ENCODE measurements at regions not wholly inside any gene's neighbourhood (a gene's known extent, or its start where the extent isn't known, plus 50 kb on each side); places are given as distances from the start of the nearest gene placed in this dataset.

DNA sequence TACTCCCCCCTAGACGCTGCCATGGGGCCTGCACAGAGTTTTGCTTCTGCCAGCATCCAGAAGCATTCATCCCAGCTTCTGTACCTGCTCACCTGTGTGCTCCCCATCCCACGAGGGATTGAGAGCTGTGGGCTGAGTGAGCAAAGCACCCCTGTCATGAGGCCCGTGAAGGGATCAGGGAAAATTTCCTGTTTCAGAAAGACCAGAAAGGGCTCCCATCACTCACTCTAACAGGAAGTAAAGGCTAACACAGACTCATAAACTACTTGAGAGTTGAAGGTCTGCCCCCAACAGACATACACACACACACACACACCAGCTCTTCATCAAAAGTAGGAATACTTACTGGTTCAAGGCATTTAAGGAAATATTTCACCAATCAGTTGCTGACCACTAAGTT, 256.5 kb upstream of the NT5E start:
- no peak for DNase-seq (ENCODE audit: low read depth, low spot score)

DNA sequence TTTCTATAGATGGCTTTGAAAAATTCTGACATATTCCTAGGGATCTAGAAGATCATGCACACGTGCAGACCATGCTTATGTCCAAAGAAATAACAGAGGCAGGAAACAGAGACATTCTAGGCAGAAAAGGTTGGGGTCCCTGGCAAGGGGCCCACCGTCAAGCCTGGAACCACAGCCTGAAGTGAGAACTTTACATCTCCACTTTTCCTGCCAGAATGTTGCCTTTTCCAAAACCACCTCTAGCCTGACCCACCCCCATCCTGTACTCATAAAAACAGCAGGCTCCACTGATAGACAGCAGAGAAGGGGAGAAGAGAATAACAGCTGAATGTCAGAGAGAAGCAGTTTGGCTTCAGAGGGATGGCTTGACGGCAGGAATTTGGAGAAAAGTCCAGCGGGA, 257.3 kb upstream of the NT5E start:
- no peak for DNase-seq (ENCODE audit: low read depth, low spot score)

GRCh38 chr6:85192186-85192585, 257.7 kb upstream of the NT5E start:
- peak; percentile 58 for DNase-seq (ENCODE audit: low read depth, low spot score)

DNA sequence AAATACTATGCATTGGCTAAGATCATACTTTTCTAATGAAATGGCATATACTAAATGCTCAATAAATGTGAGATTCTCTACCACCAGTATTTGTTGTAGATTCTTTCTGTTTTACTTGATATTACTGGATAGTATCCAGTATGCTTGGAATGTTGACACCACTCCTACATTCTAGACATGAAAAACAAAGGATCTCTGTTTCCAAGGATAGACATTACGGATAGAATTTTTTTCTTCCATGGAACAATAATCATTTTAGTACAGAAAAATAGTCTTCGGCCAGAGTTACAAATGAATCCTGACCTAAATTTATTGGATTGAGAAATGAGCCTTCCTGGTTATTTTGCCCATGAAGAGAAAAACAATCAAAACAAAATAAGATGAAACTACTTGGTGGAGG, 258.2 kb upstream of the NT5E start:
- no peak for DNase-seq (ENCODE audit: low read depth, low spot score)

DNA sequence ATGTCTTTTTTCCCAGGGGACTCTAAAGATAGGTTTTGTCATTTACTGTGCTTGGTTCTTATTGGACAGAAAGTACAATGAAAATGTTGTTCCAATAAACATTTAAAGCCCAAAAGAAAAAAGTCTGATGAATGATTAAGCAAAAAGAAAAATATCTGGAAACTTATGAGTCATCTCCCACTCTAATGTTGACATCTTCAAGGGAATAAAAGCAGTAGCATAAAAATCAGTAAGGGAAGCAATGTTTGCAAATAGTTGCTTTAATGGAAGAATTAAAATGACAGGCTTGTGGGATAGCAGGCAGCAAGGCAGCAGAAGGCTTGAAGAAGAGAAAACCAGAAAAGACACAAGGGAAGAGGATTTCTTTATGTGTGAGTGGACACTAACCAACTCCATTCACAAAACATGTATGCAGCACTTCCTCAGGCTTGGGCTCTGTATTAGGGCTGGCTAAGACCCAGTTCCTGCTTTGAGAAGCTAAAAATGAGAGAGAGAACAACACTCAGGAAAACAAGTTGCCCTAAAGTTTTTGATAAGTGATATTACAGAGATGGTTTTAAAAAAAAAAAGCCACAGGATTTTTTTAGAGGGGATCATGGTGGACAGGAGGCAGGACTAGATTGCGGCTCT, 263.2 kb upstream of the NT5E start:
- no peak for DNase-seq (ENCODE audit: low read depth, low spot score)

GRCh38 chr6:85185977-85186376, 263.9 kb upstream of the NT5E start:
- no peak for DNase-seq (ENCODE audit: low read depth, low spot score)

DNA sequence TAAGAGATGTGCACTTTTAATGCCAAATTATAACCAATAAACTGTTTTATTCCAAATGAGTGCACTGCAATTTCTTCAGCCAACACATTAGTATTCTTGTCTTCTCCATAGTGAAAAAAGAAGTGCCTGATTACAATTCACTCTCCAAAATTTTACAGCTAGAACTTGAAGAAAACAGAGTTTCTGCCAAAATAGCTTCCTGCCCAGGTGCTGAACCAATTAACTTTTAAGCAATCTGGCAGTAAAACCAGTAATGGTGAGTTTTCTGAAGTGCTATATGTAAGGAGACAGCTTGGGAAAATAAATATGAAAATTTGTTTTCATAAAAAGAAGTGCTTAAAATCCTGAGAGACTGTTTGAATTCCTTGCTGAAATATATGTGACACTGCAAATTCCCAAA, 266.0 kb upstream of the NT5E start:
- no peak for DNase-seq (ENCODE audit: low read depth, low spot score)

- no peak for DNase-seq (ENCODE audit: low read depth, low spot score)
Measured at GRCh38 chr6:85172705-85173104, 277.2 kb upstream of the NT5E start.

- no peak for DNase-seq (ENCODE audit: low read depth, low spot score)
Measured at GRCh38 chr6:85172161-85172560, 277.7 kb upstream of the NT5E start.

DNA sequence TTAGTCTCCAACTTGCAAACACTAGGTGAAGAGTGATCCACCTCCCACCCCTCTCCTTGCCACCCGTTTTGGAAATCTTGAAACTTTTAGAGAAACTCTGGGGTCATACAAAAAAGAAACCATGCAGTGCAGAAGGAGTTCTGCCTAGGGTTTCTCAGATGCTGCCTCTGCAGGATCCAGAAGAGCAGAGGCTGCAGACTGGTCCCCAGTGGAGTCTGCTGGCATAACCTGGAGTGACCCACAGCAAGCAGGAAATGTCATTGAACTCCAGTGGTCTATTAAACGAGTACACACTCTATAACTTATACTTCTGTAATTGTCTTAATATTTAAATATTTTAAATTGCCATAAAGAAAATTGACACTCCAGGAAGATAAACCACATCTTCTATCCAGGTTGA, 280.7 kb upstream of the NT5E start:
- no peak for DNase-seq (ENCODE audit: low read depth, low spot score)

- no peak for DNase-seq (ENCODE audit: low read depth, low spot score)
Measured at GRCh38 chr6:85168146-85168545, 281.7 kb upstream of the NT5E start.

GRCh38 chr6:85166114-85166741, 283.7 kb upstream of the NT5E start:
- no peak for DNase-seq (ENCODE audit: low read depth, low spot score)

DNA sequence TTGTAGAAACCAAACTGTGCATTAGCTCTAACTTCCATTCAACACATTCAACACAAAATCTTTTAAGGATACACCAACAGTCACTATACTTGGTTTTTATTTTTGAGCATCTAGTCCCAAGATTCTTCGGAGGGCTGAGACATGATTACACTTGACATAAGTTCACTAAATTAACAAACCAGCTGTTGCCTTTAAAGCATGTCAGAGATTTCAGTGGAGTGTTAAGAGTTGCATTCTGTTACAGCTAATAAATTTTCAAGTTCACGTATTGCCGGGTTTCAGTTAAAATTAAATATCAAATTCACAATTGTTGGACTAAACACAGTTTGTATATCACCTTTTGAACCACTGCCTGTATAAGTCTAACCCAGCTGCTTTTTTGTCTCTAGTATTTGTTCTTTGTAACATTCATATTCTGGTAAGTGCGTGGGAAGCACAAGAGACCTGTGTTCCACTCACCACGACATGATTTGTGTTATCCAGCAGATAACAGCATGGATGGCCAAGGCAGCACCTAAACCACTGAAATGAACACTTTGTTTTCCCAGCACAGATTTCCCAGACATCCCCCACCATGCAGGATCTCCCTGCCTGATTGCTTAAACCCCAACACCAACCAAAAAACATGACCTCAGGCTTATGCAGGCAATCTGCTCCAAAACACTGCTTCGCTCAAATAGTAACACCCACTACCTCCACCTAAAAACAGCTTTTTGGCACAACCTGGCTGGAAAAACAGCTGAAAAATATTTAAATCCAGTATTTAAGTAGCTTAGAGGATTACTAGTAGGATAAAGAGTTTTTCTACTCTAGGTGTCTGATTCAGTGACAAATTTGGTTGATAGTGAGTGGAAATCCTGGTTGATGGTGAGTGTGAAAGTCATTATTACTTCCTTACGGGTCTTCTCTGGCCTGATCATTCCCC, 286.5 kb upstream of the NT5E start:
- no peak for DNase-seq (ENCODE audit: low read depth, low spot score)

GRCh38 chr6:85157311-85157710, 292.6 kb upstream of the NT5E start:
- DNase-seq (ENCODE audit: low read depth, low spot score), result no peak

DNA sequence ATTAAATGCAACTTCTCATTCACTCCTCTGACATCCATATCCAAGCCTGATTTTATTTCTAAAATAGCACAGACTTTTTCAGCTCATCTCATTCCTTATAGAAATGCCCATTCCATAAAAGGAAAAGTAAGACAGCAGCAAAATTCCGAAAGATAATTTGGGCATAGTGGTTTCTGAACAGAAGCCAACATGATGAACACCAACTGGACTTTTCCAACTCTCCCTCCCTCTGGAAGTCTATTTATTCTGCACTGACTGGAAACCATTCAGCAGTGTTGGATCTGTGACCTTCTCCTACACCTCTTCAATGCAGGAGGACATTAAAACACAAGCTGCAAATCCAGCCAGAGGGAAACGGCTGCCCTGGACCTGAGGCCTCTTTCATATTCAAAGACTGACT, 306.2 kb upstream of the NT5E start:
- DNase-seq (ENCODE audit: low read depth, low spot score), result no peak

DNA sequence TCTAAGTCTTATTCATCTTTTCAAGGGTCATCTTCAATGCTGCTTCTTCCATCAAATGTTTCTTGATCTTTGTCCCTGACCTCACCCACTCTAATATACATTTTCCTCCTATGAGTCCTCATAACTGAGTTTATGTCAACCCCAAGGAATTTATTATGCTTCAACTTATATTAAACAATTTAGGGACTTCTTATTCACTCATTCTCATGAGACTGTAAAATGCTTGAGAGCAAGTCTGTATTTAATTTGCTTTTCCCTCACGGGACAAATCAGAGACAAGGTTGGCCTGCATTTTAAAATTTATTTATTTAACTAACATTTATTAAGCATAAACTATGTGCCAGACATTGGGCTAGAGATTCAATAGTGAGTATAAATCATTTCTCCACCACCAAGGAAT, 312.0 kb upstream of the NT5E start:
- no peak for DNase-seq (ENCODE audit: low read depth, low spot score)

DNA sequence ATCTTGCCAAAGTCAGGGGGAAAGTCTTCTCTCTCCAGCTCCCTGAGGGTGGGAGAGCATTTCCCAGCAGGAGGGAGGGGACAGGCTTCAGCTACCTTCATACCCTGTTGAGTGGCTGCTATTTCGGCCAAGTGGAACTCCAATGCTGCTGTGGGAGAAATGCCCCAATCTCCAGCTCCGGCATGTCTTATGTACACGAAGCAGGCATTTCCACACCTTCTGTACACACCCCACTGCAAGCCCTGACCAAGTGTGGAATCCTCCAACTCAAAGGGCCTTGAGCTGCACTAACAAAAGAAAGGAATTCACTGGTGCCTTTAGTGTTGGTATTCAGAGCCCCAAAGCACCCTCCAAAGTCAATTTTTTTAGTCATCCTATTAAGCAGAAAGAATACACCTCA, 313.6 kb upstream of the NT5E start:
- no peak for DNase-seq (ENCODE audit: low read depth, low spot score)

DNA sequence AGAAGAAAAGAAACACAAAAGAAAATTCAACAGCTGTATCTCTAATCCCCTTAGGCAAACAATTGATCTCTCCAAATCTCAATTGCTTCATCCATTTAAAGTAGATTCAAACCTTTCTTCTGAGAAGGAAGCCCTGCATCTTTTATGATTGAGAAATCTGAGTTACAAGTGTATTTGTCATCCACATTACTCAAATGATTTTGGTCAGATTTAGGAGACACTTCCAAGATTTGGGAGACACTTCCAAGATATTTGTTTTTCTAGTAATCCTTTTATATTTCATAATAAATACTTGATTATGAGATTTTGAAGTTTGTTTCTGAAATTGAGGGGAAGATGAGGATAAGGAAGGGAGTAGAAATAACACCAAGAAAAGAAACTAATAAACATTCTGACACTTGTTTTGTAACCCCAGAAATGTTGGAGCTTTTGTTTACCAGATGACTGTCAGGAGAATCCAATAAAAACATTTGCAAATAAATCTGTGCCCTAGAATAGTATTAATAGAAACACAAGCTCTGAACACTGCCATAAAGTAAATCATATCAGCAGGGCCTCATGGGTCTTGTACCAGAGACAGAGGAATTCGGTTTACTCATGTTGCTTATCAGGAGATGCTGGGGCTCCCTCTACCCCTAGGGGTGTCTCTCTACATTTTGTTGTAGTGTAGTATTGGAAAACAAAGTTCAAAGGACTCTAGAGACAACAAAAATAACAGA, 314.3 kb upstream of the NT5E start:
- DNase-seq (ENCODE audit: low read depth, low spot score), result no peak

DNA sequence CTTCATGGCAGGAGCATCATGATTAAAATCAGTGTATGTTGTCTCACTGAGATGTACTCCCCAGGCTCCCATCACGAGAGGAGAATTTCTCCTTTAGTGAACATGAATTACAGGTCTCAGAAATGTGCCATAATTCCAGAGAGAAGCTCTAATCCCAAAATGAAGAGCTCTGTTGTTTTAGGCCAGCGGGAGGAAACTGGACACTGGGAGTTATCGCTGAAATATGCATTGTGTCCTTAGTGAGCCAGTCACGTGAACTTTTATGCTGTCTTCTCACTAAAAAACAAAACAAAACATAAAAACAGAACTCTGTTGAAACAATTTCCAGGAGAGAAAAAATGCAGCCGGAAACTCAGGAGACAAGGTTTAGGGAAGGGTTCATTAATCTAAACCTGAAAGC, 315.7 kb upstream of the NT5E start:
- DNase-seq (ENCODE audit: low read depth, low spot score), result no peak

- no peak for DNase-seq (ENCODE audit: low read depth, low spot score)
Measured at GRCh38 chr6:85132091-85132490, 317.8 kb upstream of the NT5E start.

- no peak for DNase-seq (ENCODE audit: low read depth, low spot score)
Measured at GRCh38 chr6:85130743-85131142, 319.1 kb upstream of the NT5E start.

GRCh38 chr6:85129881-85130280, 320.0 kb upstream of the NT5E start:
- DNase-seq (ENCODE audit: low read depth, low spot score), result no peak

All from brain pericyte (primary cell).